Lung (tissue), 11 donors: ENCODE measurements at regions not wholly inside any gene's neighbourhood (a gene's known extent, or its start where the extent isn't known, plus 50 kb on each side); places are given as distances from the start of the nearest gene placed in this dataset.

Experiments used
- ATAC-seq: fragments of 200-7000 bp; cut with Tn5 transposase; one replicate; pipeline ENCODE4 v1.9.1; 2020; ENCODE audit warnings: moderate number of reproducible peaks; ENCODE audit not compliant: insufficient read depth, low FRiP score
- DNase-seq, 3 donors: peaks; one replicate each; pipeline ENCODE4 v3.0.0-alpha.2; 2013 to 2017
- H3K27ac ChIP-seq, 2 donors: one replicate each; pipeline ENCODE4 v1.5.1; 2013; ENCODE audit warnings: mild to moderate bottlenecking in 2 of 2, moderate library complexity in 2 of 2, control low read depth in 1 of 2, inconsistent platforms in 1 of 2, low read depth in 1 of 2, low read length in 1 of 2
- H3K27me3 ChIP-seq, 3 donors: one replicate each; pipeline ENCODE4 v1.5.1; 2013; ENCODE audit warnings: low read length in 2 of 3; ENCODE audit not compliant: control insufficient read depth in 3 of 3, insufficient read depth in 3 of 3
- H3K36me3 ChIP-seq, 4 donors: one replicate each; pipeline ENCODE4 v1.5.1; 2013; ENCODE audit warnings: low read length in 4 of 4, mild to moderate bottlenecking in 1 of 4, moderate library complexity in 1 of 4; ENCODE audit not compliant: control insufficient read depth in 4 of 4, insufficient read depth in 4 of 4
- H3K4me1 ChIP-seq, 5 donors: one replicate each; pipeline ENCODE4 v1.5.1; 2013; ENCODE audit warnings: low read length in 5 of 5, mild to moderate bottlenecking in 2 of 5, moderate library complexity in 1 of 5; ENCODE audit not compliant: control insufficient read depth in 5 of 5, insufficient read depth in 5 of 5
- H3K4me3 ChIP-seq: one replicate; pipeline ENCODE4 v1.5.1; 2013; ENCODE audit warnings: mild to moderate bottlenecking, control low read depth, moderate library complexity
- H3K9ac ChIP-seq, 2 donors: one replicate each; pipeline ENCODE4 v1.5.1; 2013; ENCODE audit warnings: low read length in 2 of 2, control low read depth in 1 of 2; ENCODE audit not compliant: insufficient read depth in 1 of 2
- H3K9me3 ChIP-seq, 4 donors: one replicate each; pipeline ENCODE4 v1.5.1; 2013; ENCODE audit warnings: low read length in 3 of 4, mild to moderate bottlenecking in 1 of 4, moderate library complexity in 1 of 4; ENCODE audit not compliant: control insufficient read depth in 4 of 4, insufficient read depth in 3 of 4
- WGBS, 2 donors: extraction: QIAGEN DNeasy Blood & Tissue Kit; methylation state at CpG; one replicate each; pipeline ENCODE4 v1.1.7; 2013; 5-methylcytosine and 5-hydroxymethylcytosine counted together
- TF ChIP-seq, protein P1 (sequence below): IDR thresholded peaks from 2 replicates; pipeline ENCODE4 v1.5.1; 2012; ENCODE audit warnings: mild to moderate bottlenecking; ENCODE audit errors: control extremely low read depth, extremely low read depth
- donor health status: control.
- donor health status: control.
- donor health status: Bipolar disorder and iron deficiency.
- donor health status: healthy.
- donor health status: DM: yes; HTN: yes; CAD: no.

DNA sequence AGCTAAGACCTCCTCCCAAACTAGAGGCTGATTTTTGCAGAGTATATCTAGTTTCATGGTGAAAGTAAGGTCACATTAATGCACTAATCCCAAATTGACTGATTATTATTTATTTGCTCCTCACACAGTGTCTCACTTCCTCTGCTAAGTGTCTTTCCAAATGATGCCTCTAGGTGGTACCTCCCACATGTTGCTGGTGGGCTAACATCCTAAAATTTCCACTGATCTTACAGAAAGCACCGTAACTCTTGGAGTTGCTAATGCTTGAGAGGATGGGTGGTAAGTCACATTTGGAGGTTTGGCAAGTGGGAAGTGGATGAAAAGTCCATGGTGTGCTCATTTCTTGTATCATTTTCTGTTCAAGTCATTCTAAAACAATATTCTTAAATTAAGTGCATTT is 428.7 kb upstream of the GYPC start:
- Histone ChIP-seq H3K27me3 (no peaks in the 10 kb centered on the region), H3K27ac (no peak overlapping the region), H3K9ac (no peak overlapping the region), H3K36me3 (no peaks in the 10 kb centered on the region), H3K9me3 (peaks cover 0 to 4% (median 2%) of the 10 kb centered on the region in 4 donors), H3K4me3 (no peak overlapping the region), H3K4me1 (peaks cover 0 to 21% (median 0%) of the 10 kb centered on the region in 5 donors)
- DNase-seq (no peak), ATAC-seq (no peak)
- TF ChIP-seq, protein P1, sequence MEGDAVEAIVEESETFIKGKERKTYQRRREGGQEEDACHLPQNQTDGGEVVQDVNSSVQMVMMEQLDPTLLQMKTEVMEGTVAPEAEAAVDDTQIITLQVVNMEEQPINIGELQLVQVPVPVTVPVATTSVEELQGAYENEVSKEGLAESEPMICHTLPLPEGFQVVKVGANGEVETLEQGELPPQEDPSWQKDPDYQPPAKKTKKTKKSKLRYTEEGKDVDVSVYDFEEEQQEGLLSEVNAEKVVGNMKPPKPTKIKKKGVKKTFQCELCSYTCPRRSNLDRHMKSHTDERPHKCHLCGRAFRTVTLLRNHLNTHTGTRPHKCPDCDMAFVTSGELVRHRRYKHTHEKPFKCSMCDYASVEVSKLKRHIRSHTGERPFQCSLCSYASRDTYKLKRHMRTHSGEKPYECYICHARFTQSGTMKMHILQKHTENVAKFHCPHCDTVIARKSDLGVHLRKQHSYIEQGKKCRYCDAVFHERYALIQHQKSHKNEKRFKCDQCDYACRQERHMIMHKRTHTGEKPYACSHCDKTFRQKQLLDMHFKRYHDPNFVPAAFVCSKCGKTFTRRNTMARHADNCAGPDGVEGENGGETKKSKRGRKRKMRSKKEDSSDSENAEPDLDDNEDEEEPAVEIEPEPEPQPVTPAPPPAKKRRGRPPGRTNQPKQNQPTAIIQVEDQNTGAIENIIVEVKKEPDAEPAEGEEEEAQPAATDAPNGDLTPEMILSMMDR = no peak
- WGBS, 2 donors = 64 to 70% methylated on average over 1 of the region's 1 CpG

DNA sequence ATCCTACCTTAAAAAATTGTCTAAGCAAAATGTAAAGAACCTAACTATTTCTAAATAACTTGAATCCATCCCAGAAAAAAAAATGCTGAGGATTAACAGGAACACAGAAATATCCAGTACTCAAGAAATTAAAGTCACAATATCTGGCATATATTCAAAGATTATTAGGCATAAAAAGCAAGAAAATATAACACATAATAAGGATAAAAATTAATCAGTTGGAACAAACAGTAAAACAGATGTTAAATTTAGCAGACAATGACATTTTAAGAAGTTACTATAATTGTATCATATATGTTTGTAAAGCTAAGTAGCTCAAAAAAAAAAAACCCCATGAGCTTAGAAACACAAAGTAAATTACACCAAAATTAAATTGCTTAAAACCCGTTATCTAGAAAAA is 427.4 kb upstream of the GYPC start:
- 74 to 83% methylated on average over 1 of the region's 1 CpG for WGBS, 2 donors
- Histone ChIP-seq H3K9me3 (peaks cover 0 to 4% (median 2%) of the 10 kb centered on the region in 4 donors), H3K9ac (no peak overlapping the region), H3K4me3 (no peak overlapping the region), H3K36me3 (no peaks in the 10 kb centered on the region), H3K4me1 (peaks cover 0 to 9% (median 0%) of the 10 kb centered on the region in 5 donors), H3K27ac (no peak overlapping the region), H3K27me3 (no peaks in the 10 kb centered on the region)
- DNase-seq (peak in 2 of 3 donors; percentile 69 to 77), ATAC-seq (no peak)
- TF ChIP-seq, protein P1 = no peak

DNA sequence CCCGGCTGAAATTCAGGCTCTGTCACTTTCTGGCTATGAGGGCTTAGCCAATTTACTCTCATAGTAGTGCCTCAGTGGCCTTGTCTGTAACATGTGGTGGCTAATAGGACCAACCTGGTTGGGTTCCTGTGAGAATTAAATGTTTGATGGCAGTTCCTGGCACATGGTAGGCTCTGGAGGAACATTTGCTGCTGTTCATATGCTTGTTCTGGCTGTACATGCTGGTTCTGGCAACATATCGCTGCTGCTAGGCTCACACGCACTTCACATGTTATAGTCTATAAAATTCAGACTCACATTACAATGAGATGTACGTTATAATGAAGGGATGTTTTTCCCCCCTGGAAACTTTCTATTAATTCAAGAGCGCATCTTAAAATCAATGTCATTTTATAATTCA is 417.7 kb upstream of the GYPC start:
- TF ChIP-seq, protein P1 = no peak
- Histone ChIP-seq H3K4me3 (no peak overlapping the region), H3K9ac (no peak overlapping the region), H3K9me3 (peaks cover 0 to 2% (median 0%) of the 10 kb centered on the region in 4 donors), H3K36me3 (no peaks in the 10 kb centered on the region), H3K27ac (no peak overlapping the region), H3K27me3 (no peaks in the 10 kb centered on the region), H3K4me1 (peaks cover 0 to 42% (median 6%) of the 10 kb centered on the region in 5 donors)
- DNase-seq (no peak), ATAC-seq (no peak)
- WGBS, 2 donors = 86% methylated on average over 5 of the region's 5 CpGs

DNA sequence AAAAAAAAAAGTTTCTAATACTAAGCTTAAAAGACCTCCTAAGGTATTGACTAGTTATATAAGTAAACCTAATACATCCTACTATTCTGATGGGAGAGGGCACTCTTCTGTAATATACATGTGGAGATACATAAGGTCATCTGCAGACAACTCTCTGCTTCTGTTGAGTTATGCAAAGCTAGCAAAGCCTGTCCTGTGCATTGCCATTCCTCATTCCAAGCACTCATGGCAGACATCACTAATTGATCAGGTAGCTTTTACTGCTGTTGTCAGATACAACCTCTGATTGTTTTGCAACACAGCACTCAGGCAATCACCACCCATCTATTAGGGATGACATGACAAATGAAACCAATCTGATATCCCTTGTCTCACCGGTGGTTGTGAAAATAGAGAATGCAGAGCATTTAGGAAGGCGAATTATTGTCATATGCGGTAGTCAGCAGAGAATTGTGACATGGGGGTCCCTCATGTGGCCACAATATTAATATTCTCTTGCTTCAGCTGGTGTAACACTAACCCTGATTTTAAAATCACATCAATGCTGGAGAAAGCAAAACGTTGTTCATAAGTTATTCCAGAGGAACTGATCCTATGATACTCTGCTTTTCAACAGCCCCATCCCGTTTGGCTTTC is 416.5 kb upstream of the GYPC start:
- no peaks in the 10 kb centered on the region for H3K27me3 ChIP-seq
- DNase-seq = peak in 2 of 3 donors; percentile 33 to 46
- H3K4me1 ChIP-seq = peaks cover 0 to 42% (median 6%) of the 10 kb centered on the region in 5 donors
- no peak overlapping the region for H3K4me3 ChIP-seq
- H3K36me3 ChIP-seq = no peaks in the 10 kb centered on the region
- no peak overlapping the region for H3K9ac ChIP-seq
- peaks cover 0 to 2% (median 0%) of the 10 kb centered on the region in 4 donors for H3K9me3 ChIP-seq
- ATAC-seq = no peak
- WGBS, 2 donors = 75 to 81% methylated on average over 5 of the region's 5 CpGs
- H3K27ac ChIP-seq = no peak overlapping the region
- TF ChIP-seq, protein P1 = no peak
